ENCODE measurements at regions not wholly inside any gene's neighbourhood (a gene's known extent, or its start where the extent isn't known, plus 50 kb on each side); places are given as distances from the start of the nearest gene placed in this dataset.

DNA sequence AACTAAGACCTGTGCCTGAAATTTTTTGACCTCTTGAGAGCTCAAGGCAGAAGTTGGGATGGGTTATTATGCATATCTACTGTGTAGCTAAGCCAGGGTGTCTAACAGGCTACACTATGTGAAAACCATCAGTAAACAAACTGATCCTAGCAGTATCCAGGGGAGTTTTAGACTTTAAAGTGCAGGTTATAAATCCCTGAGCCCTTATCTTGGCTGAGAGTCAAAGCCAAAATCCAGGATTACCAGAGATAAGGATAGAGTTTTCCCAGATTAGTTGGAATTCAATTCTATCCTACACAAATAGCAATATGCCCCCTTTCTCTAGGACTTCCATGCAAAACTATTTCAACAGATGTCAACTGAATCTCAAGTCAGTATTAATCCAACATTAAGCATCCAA is 1229.7 kb downstream of the GRIK2 start:
- TF ChIP-seq, protein P1, sequence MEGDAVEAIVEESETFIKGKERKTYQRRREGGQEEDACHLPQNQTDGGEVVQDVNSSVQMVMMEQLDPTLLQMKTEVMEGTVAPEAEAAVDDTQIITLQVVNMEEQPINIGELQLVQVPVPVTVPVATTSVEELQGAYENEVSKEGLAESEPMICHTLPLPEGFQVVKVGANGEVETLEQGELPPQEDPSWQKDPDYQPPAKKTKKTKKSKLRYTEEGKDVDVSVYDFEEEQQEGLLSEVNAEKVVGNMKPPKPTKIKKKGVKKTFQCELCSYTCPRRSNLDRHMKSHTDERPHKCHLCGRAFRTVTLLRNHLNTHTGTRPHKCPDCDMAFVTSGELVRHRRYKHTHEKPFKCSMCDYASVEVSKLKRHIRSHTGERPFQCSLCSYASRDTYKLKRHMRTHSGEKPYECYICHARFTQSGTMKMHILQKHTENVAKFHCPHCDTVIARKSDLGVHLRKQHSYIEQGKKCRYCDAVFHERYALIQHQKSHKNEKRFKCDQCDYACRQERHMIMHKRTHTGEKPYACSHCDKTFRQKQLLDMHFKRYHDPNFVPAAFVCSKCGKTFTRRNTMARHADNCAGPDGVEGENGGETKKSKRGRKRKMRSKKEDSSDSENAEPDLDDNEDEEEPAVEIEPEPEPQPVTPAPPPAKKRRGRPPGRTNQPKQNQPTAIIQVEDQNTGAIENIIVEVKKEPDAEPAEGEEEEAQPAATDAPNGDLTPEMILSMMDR (conservative IDR thresholded peaks at IDR 0.05; ENCODE audit: low read depth, low read length): no peak
- TF ChIP-seq EZH2phosphoT487 (IDR thresholded peaks at IDR 0.05; ENCODE audit: borderline replicate concordance, low read length): no peak

Data from PC-3 (cell line).